Panc1 (cell line): ENCODE measurements at regions not wholly inside any gene's neighbourhood (a gene's known extent, or its start where the extent isn't known, plus 50 kb on each side); places are given as distances from the start of the nearest gene placed in this dataset.

Experiments
- ATAC-seq: fragments of 200-7000 bp; cut with Tn5 transposase; 2 replicates; pipeline ENCODE4 v1.9.1; 2020; ENCODE audit warnings: mild to moderate bottlenecking, moderate library complexity
- BruUV-seq: library from RNA; stranded (reverse); fragments of 400-500 nt; replicated peaks from 2 replicates; lab custom pipeline; 2021; lab: Mats Ljungman, UMichigan
- CTCF ChIA-PET: fragments of 300-600 bp; sonication (Branson Sonifier 250); formaldehyde crosslinking; loops from one replicate; lab custom pipeline; 2022; ENCODE audit warnings: antibody characterized with exemption; lab: Charles Lee
- POLR2A ChIA-PET: fragments of 300-600 bp; sonication (Branson Sonifier 250); formaldehyde crosslinking; loops from one replicate; lab custom pipeline; 2022; ENCODE audit warnings: antibody characterized with exemption; lab: Charles Lee
- DNase-seq: peaks from one replicate; pipeline ENCODE4 v3.0.0-alpha.2; 2010; ENCODE audit warnings: low read depth, low spot score
- H3K27ac ChIP-seq: 2 replicates; pipeline ENCODE4 v1.5.1; 2011; ENCODE audit warnings: mild to moderate bottlenecking, low read length, inconsistent platforms
- H3K27me3 ChIP-seq: fragments of 200-500 bp; sonication (Bioruptor generic); 2 replicates; pipeline ENCODE4 v1.6.0; 2014; ENCODE audit warnings: low read length, inconsistent platforms; ENCODE audit not compliant: control insufficient read depth, insufficient read depth
- H3K36me3 ChIP-seq: fragments of 200-500 bp; sonication (Bioruptor generic); 2 replicates; pipeline ENCODE4 v1.5.1; 2014; ENCODE audit warnings: inconsistent platforms, mild to moderate bottlenecking, low read length, moderate library complexity; ENCODE audit not compliant: control insufficient read depth, insufficient read depth
- H3K4me1 ChIP-seq: 2 replicates; pipeline ENCODE4 v1.5.1; 2011; ENCODE audit warnings: inconsistent platforms, mild to moderate bottlenecking, low read length, moderate library complexity; ENCODE audit not compliant: control insufficient read depth, insufficient read depth
- H3K4me3 ChIP-seq, 2 experiments: 2 replicates each; pipeline ENCODE4 v1.5.1; 2011 to 2012; ENCODE audit warnings: low read depth in 2 of 2, low read length in 2 of 2, mild to moderate bottlenecking in 2 of 2, inconsistent platforms in 1 of 2, moderate library complexity in 1 of 2
- H3K9me3 ChIP-seq: fragments of 200-500 bp; sonication (Bioruptor generic); 2 replicates; pipeline ENCODE4 v1.5.1; 2014; ENCODE audit warnings: low read depth, mild to moderate bottlenecking, inconsistent platforms, low read length, moderate library complexity; ENCODE audit not compliant: control insufficient read depth, insufficient read depth
- POLR2AphosphoS5 ChIP-seq: IDR thresholded peaks from 2 replicates; pipeline ENCODE4 v1.6.1; 2012; ENCODE audit warnings: mild to moderate bottlenecking, low read depth, low read length, moderate library complexity
- SIN3A ChIP-seq: IDR thresholded peaks from 2 replicates; pipeline ENCODE4 v1.6.1; 2012; ENCODE audit warnings: low read depth, mild to moderate bottlenecking, low read length, moderate library complexity, borderline replicate concordance; ENCODE audit not compliant: insufficient read depth
- TCF7L2 ChIP-seq: IDR thresholded peaks from 2 replicates; pipeline ENCODE4 v1.6.1; 2011; ENCODE audit warnings: mild to moderate bottlenecking, low read depth, low read length, inconsistent platforms
- in situ Hi-C: cut with HindIII; loops from 2 replicates; pipeline ENCODE4 v1.10.0; 2016; ENCODE audit warnings: low sequenced_read_pairs, low pct_unique_long_range_greater_than_20kb
- intact Hi-C: fragments of 100-400 bp; cut with micrococcal nuclease; formaldehyde crosslinking; loops from one replicate; pipeline ENCODE4 v1.10.0; 2022; ENCODE audit not compliant: unreplicated experiment
- TF ChIP-seq, protein P1 (sequence below): fragments of 450-650 bp; IDR thresholded peaks from 2 replicates; pipeline ENCODE4 v1.5.1; 2017; ENCODE audit warnings: mild to moderate bottlenecking
- TF ChIP-seq, protein P2 (sequence below), 2 experiments: IDR thresholded peaks; 2 replicates each; pipeline ENCODE4 v1.6.1; 2011 to 2012; ENCODE audit warnings: low read depth in 2 of 2, control low read depth in 1 of 2, low read length in 1 of 2, mild to moderate bottlenecking in 1 of 2, moderate library complexity in 1 of 2; ENCODE audit not compliant: insufficient read depth in 1 of 2

- Histone ChIP-seq H3K4me3 (no peak overlapping the region), H3K4me1 (no peaks in the 10 kb centered on the region), H3K27me3 (no peaks in the 10 kb centered on the region), H3K27ac (no peak overlapping the region), H3K9me3 (no peaks in the 10 kb centered on the region), H3K36me3 (no peaks in the 10 kb centered on the region)
- ChIA-PET POLR2A (no interaction called here), CTCF (no interaction called here)
- intact Hi-C loops (no loop called here), in situ Hi-C loops (no loop called here)
- BruUV-seq, result no TSS peak
- no peak for ATAC-seq
- TF ChIP-seq POLR2AphosphoS5 (no peak), TCF7L2 (no peak), SIN3A (no peak)
- TF ChIP-seq, protein P1, sequence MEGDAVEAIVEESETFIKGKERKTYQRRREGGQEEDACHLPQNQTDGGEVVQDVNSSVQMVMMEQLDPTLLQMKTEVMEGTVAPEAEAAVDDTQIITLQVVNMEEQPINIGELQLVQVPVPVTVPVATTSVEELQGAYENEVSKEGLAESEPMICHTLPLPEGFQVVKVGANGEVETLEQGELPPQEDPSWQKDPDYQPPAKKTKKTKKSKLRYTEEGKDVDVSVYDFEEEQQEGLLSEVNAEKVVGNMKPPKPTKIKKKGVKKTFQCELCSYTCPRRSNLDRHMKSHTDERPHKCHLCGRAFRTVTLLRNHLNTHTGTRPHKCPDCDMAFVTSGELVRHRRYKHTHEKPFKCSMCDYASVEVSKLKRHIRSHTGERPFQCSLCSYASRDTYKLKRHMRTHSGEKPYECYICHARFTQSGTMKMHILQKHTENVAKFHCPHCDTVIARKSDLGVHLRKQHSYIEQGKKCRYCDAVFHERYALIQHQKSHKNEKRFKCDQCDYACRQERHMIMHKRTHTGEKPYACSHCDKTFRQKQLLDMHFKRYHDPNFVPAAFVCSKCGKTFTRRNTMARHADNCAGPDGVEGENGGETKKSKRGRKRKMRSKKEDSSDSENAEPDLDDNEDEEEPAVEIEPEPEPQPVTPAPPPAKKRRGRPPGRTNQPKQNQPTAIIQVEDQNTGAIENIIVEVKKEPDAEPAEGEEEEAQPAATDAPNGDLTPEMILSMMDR, result no peak
- TF ChIP-seq, protein P2, sequence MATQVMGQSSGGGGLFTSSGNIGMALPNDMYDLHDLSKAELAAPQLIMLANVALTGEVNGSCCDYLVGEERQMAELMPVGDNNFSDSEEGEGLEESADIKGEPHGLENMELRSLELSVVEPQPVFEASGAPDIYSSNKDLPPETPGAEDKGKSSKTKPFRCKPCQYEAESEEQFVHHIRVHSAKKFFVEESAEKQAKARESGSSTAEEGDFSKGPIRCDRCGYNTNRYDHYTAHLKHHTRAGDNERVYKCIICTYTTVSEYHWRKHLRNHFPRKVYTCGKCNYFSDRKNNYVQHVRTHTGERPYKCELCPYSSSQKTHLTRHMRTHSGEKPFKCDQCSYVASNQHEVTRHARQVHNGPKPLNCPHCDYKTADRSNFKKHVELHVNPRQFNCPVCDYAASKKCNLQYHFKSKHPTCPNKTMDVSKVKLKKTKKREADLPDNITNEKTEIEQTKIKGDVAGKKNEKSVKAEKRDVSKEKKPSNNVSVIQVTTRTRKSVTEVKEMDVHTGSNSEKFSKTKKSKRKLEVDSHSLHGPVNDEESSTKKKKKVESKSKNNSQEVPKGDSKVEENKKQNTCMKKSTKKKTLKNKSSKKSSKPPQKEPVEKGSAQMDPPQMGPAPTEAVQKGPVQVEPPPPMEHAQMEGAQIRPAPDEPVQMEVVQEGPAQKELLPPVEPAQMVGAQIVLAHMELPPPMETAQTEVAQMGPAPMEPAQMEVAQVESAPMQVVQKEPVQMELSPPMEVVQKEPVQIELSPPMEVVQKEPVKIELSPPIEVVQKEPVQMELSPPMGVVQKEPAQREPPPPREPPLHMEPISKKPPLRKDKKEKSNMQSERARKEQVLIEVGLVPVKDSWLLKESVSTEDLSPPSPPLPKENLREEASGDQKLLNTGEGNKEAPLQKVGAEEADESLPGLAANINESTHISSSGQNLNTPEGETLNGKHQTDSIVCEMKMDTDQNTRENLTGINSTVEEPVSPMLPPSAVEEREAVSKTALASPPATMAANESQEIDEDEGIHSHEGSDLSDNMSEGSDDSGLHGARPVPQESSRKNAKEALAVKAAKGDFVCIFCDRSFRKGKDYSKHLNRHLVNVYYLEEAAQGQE (IDR thresholded peaks at IDR 0.05; ENCODE audit: insufficient read depth in 1 of 2, low read depth in 2 of 2, low read length in 1 of 2), result no peak
- DNase-seq, result no peak
Measured at GRCh38 chr2:28698545-28698944, 53.1 kb upstream of the PPP1CB start.
